Mesothelial cell of epicardium (in vitro differentiated cells): ENCODE measurements at regions not wholly inside any gene's neighbourhood (a gene's known extent, or its start where the extent isn't known, plus 50 kb on each side); places are given as distances from the start of the nearest gene placed in this dataset.

ENCODE experiments used
- DNase-seq, 2 experiments: peaks; one replicate each; pipeline ENCODE4 v3.0.0; 2021; ENCODE audit warnings: low spot score in 2 of 2; ENCODE audit not compliant: unreplicated experiment in 2 of 2
- H3K27ac Mint-ChIP-seq: 2 replicates; pipeline ENCODE4 v1.8.0; 2021; ENCODE audit warnings: mixed read lengths
- H3K27me3 Mint-ChIP-seq: 2 replicates; pipeline ENCODE4 v1.8.0; 2021; ENCODE audit warnings: low read depth, mixed read lengths
- H3K36me3 Mint-ChIP-seq: 2 replicates; pipeline ENCODE4 v1.8.0; 2021; ENCODE audit warnings: mixed read lengths
- H3K4me1 Mint-ChIP-seq: 2 replicates; pipeline ENCODE4 v1.8.0; 2021; ENCODE audit warnings: mixed read lengths
- H3K4me3 Mint-ChIP-seq: 2 replicates; pipeline ENCODE4 v1.8.0; 2021; ENCODE audit warnings: mild to moderate bottlenecking, moderate library complexity, mixed read lengths
- H3K9me3 Mint-ChIP-seq: 2 replicates; pipeline ENCODE4 v1.8.0; 2021; ENCODE audit warnings: mixed read lengths
- CTCF ChIP-seq: fragments of 200-600 bp; sonication (generic); IDR thresholded peaks from one replicate; pipeline ENCODE4 v1.5.0; 2021; ENCODE audit warnings: antibody characterized with exemption; ENCODE audit not compliant: unreplicated experiment

GRCh38 chr4:108255203-108255747 is 86.5 kb upstream of the LEF1 start:
- Mint-ChIP-seq H3K4me3 (no peak overlapping the region), H3K4me1 (peaks cover 32% of the 10 kb centered on the region), H3K9me3 (no peaks in the 10 kb centered on the region), H3K27me3 (no peaks in the 10 kb centered on the region), H3K36me3 (peaks cover 1% of the 10 kb centered on the region), H3K27ac (no peak overlapping the region)
- no peak for TF ChIP-seq CTCF
- DNase-seq = no peak

GRCh38 chr4:108249397-108249796 is 80.7 kb upstream of the LEF1 start:
- peaks cover 6% of the 10 kb centered on the region for H3K36me3 Mint-ChIP-seq
- DNase-seq = no peak
- H3K27me3 Mint-ChIP-seq = no peaks in the 10 kb centered on the region
- no peak overlapping the region for H3K4me3 Mint-ChIP-seq
- peaks cover 31% of the 10 kb centered on the region for H3K4me1 Mint-ChIP-seq
- H3K9me3 Mint-ChIP-seq = peaks cover 16% of the 10 kb centered on the region
- H3K27ac Mint-ChIP-seq = no peak overlapping the region
- no peak for TF ChIP-seq CTCF

GRCh38 chr4:108247387-108248049 is 78.8 kb upstream of the LEF1 start:
- peaks cover 6% of the 10 kb centered on the region for H3K36me3 Mint-ChIP-seq
- H3K27ac Mint-ChIP-seq = peak overlapping the region; percentile 88
- peaks cover 24% of the 10 kb centered on the region for H3K4me1 Mint-ChIP-seq
- no peaks in the 10 kb centered on the region for H3K27me3 Mint-ChIP-seq
- H3K9me3 Mint-ChIP-seq = peaks cover 16% of the 10 kb centered on the region
- no peak overlapping the region for H3K4me3 Mint-ChIP-seq
- no peak for TF ChIP-seq CTCF
- peak; percentile 21 to 39 for DNase-seq

DNA sequence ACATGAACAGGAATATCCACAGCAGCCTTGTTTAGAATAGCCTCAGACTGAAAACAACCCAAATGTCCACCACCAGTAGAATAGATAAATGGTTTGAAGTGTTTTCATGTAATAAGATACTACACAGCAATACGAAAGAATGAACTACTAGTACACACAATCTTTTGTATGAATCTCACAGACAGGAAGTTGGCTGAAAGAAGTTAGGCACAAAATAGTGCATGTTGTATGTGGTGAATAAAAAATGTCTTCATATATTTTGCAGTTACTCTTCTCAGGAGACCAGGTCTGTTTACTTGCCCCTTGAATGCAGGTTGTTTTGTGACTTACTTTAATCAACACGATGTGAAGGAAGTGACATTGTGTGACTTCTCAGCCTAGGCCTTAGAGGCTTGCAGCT is 75.9 kb upstream of the LEF1 start:
- peaks cover 15% of the 10 kb centered on the region for H3K9me3 Mint-ChIP-seq
- peaks cover 5% of the 10 kb centered on the region for H3K36me3 Mint-ChIP-seq
- no peak for TF ChIP-seq CTCF
- no peak for DNase-seq
- no peaks in the 10 kb centered on the region for H3K27me3 Mint-ChIP-seq
- H3K27ac Mint-ChIP-seq = no peak overlapping the region
- H3K4me1 Mint-ChIP-seq = peaks cover 24% of the 10 kb centered on the region
- no peak overlapping the region for H3K4me3 Mint-ChIP-seq

- H3K4me3 Mint-ChIP-seq = no peak overlapping the region
- TF ChIP-seq CTCF = no peak
Observed at GRCh38 chr4:108240366-108240765, 71.6 kb upstream of the LEF1 start.

More at GRCh38 chr4:108240366-108240765, 71.6 kb upstream of the LEF1 start:
- DNase-seq = no peak
- Mint-ChIP-seq H3K27ac (no peak overlapping the region), H3K27me3 (no peaks in the 10 kb centered on the region), H3K36me3 (no peaks in the 10 kb centered on the region), H3K4me1 (no peaks in the 10 kb centered on the region), H3K9me3 (peaks cover 4% of the 10 kb centered on the region)
